Midbrain (tissue), 1 donor: ENCODE measurements at regions not wholly inside any gene's neighbourhood (a gene's known extent, or its start where the extent isn't known, plus 50 kb on each side); places are given as distances from the start of the nearest gene placed in this dataset.
A peak's percentile ranks its signal among the peaks of the same experiment; 100 is the strongest.
"Not testable (repeated sequence)": the region's sequence is repeated elsewhere in the genome, so short reads cannot be mapped to it uniquely, and the experiment has no call there.

Experiments used
- DNase-seq: peaks from one replicate; lab custom pipeline; 2025; lab: John Stamatoyannopoulos, UW

GRCh38 chr2:190742431-190742830, 93.5 kb downstream of the NAB1 start:
- DNase-seq, result no peak

GRCh38 chr2:190744041-190744440, 95.2 kb downstream of the NAB1 start:
- no peak for DNase-seq

- DNase-seq, result no peak
Measured at GRCh38 chr2:190746971-190747761, 98.3 kb downstream of the NAB1 start.

- no peak for DNase-seq
Measured at GRCh38 chr2:190748966-190749365, 100.1 kb downstream of the NAB1 start.

GRCh38 chr2:190755772-190756415, 107.0 kb downstream of the NAB1 start:
- no peak for DNase-seq

GRCh38 chr2:190759749-190760213, 110.9 kb downstream of the NAB1 start:
- DNase-seq, result no peak

GRCh38 chr2:190760353-190761150, 111.7 kb downstream of the NAB1 start:
- not testable (repeated sequence) for DNase-seq

- DNase-seq, result not testable (repeated sequence)
Measured at GRCh38 chr2:190761216-190761615, 112.3 kb downstream of the NAB1 start.

GRCh38 chr2:190762566-190762965, 113.7 kb downstream of the NAB1 start:
- no peak for DNase-seq

- DNase-seq, result no peak
Measured at GRCh38 chr2:190763100-190763499, 114.2 kb downstream of the NAB1 start.

GRCh38 chr2:190763901-190764514, 115.1 kb downstream of the NAB1 start:
- no peak for DNase-seq

- DNase-seq, result no peak
Measured at GRCh38 chr2:190765386-190766173, 115.0 kb upstream of the GLS start.

- DNase-seq, result no peak
Measured at GRCh38 chr2:190766174-190766572, 114.4 kb upstream of the GLS start.

- no peak for DNase-seq
Measured at GRCh38 chr2:190766595-190766994, 114.0 kb upstream of the GLS start.

- no peak for DNase-seq
Measured at GRCh38 chr2:190767821-190768220, 112.8 kb upstream of the GLS start.

- no peak for DNase-seq
Measured at GRCh38 chr2:190769258-190769657, 111.4 kb upstream of the GLS start.

GRCh38 chr2:190771726-190772125, 108.9 kb upstream of the GLS start:
- DNase-seq, result no peak

GRCh38 chr2:190780594-190780993, 100.0 kb upstream of the GLS start:
- DNase-seq, result no peak

GRCh38 chr2:190781604-190782198, 98.9 kb upstream of the GLS start:
- DNase-seq, result peak; percentile 21

- no peak for DNase-seq
Measured at GRCh38 chr2:190782264-190782663, 98.4 kb upstream of the GLS start.
